Neuron (in vitro differentiated cells): ENCODE measurements at regions not wholly inside any gene's neighbourhood (a gene's known extent, or its start where the extent isn't known, plus 50 kb on each side); places are given as distances from the start of the nearest gene placed in this dataset.

Source experiments
- H2AFZ ChIP-seq: one replicate; pipeline ENCODE4 v1.6.1; 2013; ENCODE audit warnings: low read depth, mild to moderate bottlenecking, inconsistent platforms, low read length, moderate library complexity
- H3K27me3 ChIP-seq: one replicate; pipeline ENCODE4 v1.6.1; 2013; ENCODE audit warnings: low read length; ENCODE audit not compliant: insufficient read depth
- H3K36me3 ChIP-seq: one replicate; pipeline ENCODE4 v1.6.1; 2013; ENCODE audit warnings: low read length; ENCODE audit not compliant: insufficient read depth
- H3K4me1 ChIP-seq: one replicate; pipeline ENCODE4 v1.6.1; 2013; ENCODE audit warnings: low read length; ENCODE audit not compliant: insufficient read depth
- H3K4me3 ChIP-seq: 2 replicates; pipeline ENCODE4 v1.5.1; 2013; ENCODE audit warnings: mild to moderate bottlenecking, low read length, moderate library complexity
- H3K9me3 ChIP-seq: one replicate; pipeline ENCODE4 v1.6.1; 2013; ENCODE audit warnings: low read length

- H3K9me3 ChIP-seq = no peaks in the 10 kb centered on the region
- H3K4me1 ChIP-seq = no peaks in the 10 kb centered on the region
- H3K27me3 ChIP-seq = no peaks in the 10 kb centered on the region
- no peak overlapping the region for H2AFZ ChIP-seq
- no peak overlapping the region for H3K4me3 ChIP-seq
- H3K36me3 ChIP-seq = no peaks in the 10 kb centered on the region
Measured at GRCh38 chr11:95684170-95684569, 105.4 kb downstream of the FAM76B start.

DNA sequence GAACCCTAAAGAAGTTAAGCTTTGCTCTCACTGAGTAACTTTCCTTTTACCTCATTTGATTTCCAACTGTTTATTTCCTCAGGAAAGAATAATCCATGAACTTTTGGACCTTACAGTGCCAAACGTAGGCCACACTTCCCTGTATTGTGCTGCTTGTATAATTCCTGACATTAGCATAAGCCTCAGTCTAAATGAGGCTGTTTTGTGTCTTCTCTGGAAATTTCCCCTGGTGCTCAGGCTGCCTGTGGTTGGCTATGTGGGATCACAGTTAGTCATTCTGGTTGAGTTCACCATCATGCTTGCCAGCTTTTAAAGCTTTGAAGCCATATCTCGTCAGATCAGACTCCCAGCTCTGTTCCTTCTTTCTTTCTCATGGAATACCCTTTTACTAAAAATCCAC lies 107.0 kb downstream of the FAM76B start:
- Histone ChIP-seq H2AFZ (no peak overlapping the region), H3K27me3 (no peaks in the 10 kb centered on the region), H3K9me3 (no peaks in the 10 kb centered on the region)

DNA sequence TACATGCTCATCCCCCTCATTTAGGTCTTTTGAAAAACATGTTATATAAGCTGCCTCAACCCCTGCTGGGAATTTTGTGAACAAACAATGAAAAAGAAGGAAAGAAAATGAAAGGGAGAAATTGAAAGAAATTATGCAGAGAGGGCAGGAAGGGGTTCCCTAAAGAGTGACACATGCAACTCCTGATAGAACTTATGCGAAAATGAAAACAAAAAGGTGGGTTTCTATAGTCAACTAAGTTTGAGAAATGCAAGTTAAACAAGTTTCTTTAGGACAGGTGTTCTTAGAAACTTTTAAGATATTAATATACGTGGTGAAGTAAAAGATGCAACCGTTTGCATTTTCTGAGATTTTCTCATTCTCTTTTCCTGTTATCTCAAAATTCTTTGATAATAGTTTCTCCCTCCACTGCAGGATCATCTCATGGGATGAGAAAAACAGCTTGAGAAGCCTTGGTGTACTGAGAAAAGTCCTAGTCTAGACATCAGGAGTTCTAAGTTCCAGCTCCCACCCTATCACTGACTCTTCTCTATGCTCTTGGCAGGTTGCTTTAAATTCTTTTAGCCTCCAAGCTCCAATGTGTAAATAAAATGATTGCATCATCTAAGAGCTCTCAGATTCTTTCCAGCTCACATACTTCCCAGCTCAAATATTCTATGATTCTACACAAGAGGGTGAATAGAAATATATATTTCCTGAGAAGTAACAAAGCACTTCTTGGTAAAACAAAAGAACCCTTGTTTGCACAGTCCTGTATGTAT lies 109.2 kb downstream of the FAM76B start:
- Histone ChIP-seq H3K9me3 (no peaks in the 10 kb centered on the region), H2AFZ (no peak overlapping the region), H3K4me1 (no peaks in the 10 kb centered on the region), H3K4me3 (no peak overlapping the region), H3K27me3 (no peaks in the 10 kb centered on the region), H3K36me3 (no peaks in the 10 kb centered on the region)

More for the DNA sequence above, 107.0 kb downstream of the FAM76B start:
- Histone ChIP-seq H3K4me1 (no peaks in the 10 kb centered on the region), H3K36me3 (no peaks in the 10 kb centered on the region), H3K4me3 (no peak overlapping the region)

DNA sequence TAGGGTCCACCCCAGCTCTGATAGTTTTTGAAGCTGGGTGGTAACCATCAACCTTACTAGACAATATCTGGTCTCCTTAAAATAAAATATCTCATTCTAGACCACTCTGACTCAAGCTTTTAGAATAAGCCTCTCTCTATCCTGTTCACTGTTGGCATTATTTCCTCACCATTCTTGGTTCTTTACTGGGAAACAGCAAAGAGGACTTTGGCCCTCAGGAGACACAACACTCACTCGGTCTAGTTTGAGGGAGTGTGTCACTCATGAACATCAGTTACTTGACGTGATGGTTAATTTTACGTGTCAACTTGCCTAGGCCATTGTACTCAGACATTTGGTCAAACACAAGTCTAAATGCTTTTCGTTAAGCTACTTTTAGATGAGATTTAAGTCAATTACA lies 110.6 kb downstream of the FAM76B start:
- Histone ChIP-seq H3K36me3 (no peaks in the 10 kb centered on the region), H2AFZ (no peak overlapping the region), H3K27me3 (no peaks in the 10 kb centered on the region), H3K4me1 (no peaks in the 10 kb centered on the region), H3K4me3 (no peak overlapping the region), H3K9me3 (no peaks in the 10 kb centered on the region)

GRCh38 chr11:95676308-95676707 lies 113.3 kb downstream of the FAM76B start:
- Histone ChIP-seq H3K4me3 (no peak overlapping the region), H3K36me3 (no peaks in the 10 kb centered on the region), H3K4me1 (no peaks in the 10 kb centered on the region), H2AFZ (no peak overlapping the region), H3K9me3 (no peaks in the 10 kb centered on the region), H3K27me3 (no peaks in the 10 kb centered on the region)

DNA sequence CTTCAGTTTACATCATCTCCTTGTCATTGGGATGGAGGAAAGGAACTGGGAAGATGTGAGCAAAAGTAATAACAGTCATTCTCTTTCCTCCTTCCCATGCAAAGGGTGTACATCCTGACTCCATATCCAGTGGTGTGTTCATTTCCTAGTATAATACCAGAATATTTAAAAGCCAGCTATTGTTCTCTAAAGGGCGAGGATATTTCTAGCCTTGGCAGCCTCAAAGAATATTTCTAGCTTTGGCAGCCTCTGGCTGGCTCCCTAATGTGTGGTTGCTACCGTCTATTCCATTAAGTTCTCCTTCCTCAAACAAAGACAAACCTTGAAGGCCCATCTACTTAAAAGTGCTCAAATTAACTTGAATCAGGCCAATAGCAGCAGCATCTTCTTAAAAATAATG lies 114.0 kb downstream of the FAM76B start:
- Histone ChIP-seq H3K27me3 (no peaks in the 10 kb centered on the region), H3K4me1 (no peaks in the 10 kb centered on the region), H3K4me3 (no peak overlapping the region), H2AFZ (no peak overlapping the region), H3K9me3 (no peaks in the 10 kb centered on the region), H3K36me3 (no peaks in the 10 kb centered on the region)

DNA sequence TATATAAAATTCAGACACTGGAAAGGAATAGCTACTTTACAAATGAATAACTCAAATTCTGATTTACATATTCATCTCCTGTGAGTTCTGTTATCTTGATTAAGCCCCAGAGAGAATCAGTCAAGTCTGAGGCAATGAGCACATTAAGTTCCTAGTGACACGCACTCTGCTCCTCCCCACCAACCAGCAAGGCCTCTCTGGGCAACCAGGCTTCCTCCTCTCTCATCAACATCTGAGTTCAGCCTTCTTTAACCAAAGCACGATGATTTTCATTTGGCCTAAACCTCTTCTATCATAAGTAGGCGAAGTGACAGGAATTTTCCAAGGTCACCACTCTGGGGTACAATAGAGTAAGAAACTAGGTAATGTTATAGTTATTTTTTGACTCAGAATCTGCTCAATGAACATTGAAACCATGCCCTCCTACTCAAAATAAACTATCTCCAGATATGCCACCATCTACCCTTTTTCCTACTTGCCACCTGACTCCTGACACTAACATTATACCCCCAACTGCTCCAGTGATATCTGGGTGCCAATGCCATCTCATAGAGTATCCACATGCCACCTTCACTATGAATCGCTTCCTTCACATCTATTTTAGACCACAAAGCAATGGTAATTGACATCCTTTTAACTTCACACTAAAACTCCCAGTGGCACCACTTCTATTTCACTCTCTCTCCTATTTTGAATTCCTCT lies 114.8 kb downstream of the FAM76B start:
- Histone ChIP-seq H3K9me3 (no peaks in the 10 kb centered on the region), H3K4me1 (no peaks in the 10 kb centered on the region), H3K36me3 (no peaks in the 10 kb centered on the region), H3K4me3 (no peak overlapping the region), H3K27me3 (no peaks in the 10 kb centered on the region), H2AFZ (no peak overlapping the region)

DNA sequence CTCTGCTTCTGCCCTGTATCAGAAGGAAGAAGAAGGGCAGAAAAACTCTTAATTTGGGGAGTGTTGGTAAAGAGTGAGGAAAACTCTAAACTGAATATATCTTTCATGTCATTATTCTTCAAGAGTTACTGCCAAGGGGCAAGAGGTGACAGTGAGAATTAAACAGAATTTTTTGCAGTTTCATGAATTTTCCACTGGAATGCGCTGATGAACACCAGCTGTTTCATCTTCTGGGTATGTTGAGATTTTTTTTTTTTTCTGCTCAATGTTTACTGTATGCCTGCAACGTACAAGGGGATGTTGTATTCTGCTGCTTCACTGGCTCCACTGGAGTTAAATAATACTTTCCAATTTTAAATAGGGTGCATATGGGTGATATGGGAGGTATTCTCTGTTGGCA lies 117.8 kb downstream of the FAM76B start:
- H3K9me3 ChIP-seq = no peaks in the 10 kb centered on the region
- H3K4me3 ChIP-seq = no peak overlapping the region

GRCh38 chr11:95668131-95668530 lies 121.5 kb downstream of the FAM76B start:
- H2AFZ ChIP-seq = peak overlapping the region; percentile 39
- no peaks in the 10 kb centered on the region for H3K9me3 ChIP-seq
- peaks cover 8% of the 10 kb centered on the region for H3K4me1 ChIP-seq
- no peaks in the 10 kb centered on the region for H3K27me3 ChIP-seq
- no peaks in the 10 kb centered on the region for H3K36me3 ChIP-seq
- H3K4me3 ChIP-seq = no peak overlapping the region

More for the DNA sequence above, 117.8 kb downstream of the FAM76B start:
- H3K27me3 ChIP-seq = no peaks in the 10 kb centered on the region
- H3K36me3 ChIP-seq = no peaks in the 10 kb centered on the region
- no peak overlapping the region for H2AFZ ChIP-seq
- H3K4me1 ChIP-seq = peaks cover 8% of the 10 kb centered on the region

GRCh38 chr11:95661162-95661561 lies 128.4 kb downstream of the FAM76B start:
- peaks cover 4% of the 10 kb centered on the region for H3K4me1 ChIP-seq
- no peak overlapping the region for H2AFZ ChIP-seq
- no peaks in the 10 kb centered on the region for H3K36me3 ChIP-seq
- H3K27me3 ChIP-seq = no peaks in the 10 kb centered on the region
- no peak overlapping the region for H3K4me3 ChIP-seq
- no peaks in the 10 kb centered on the region for H3K9me3 ChIP-seq

- Histone ChIP-seq H2AFZ (no peak overlapping the region), H3K4me1 (peaks cover 4% of the 10 kb centered on the region), H3K4me3 (no peak overlapping the region), H3K36me3 (no peaks in the 10 kb centered on the region), H3K27me3 (no peaks in the 10 kb centered on the region), H3K9me3 (no peaks in the 10 kb centered on the region)
Measured at GRCh38 chr11:95660038-95660437, 129.5 kb downstream of the FAM76B start.

DNA sequence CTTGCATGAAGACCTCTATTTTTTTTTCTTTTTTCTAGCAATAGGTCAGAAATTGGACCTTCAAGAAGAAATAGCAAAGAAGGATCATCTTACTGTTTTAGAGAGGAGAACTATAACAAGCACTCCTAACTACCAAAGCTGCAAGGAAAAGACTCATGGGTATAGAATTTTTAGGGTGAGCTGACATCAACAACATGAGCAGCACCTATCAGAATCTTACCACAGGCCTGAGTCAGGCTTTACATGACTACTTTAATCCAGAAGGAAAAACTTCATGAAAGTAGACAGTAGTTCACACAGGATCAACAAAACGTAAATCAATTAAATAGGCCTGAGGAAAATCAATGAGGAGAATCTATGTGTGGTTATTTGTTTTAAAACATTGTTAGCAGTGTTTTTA lies 130.5 kb downstream of the FAM76B start:
- Histone ChIP-seq H3K4me1 (peaks cover 4% of the 10 kb centered on the region), H2AFZ (peak overlapping the region; percentile 5), H3K36me3 (no peaks in the 10 kb centered on the region), H3K9me3 (no peaks in the 10 kb centered on the region), H3K4me3 (no peak overlapping the region), H3K27me3 (no peaks in the 10 kb centered on the region)

DNA sequence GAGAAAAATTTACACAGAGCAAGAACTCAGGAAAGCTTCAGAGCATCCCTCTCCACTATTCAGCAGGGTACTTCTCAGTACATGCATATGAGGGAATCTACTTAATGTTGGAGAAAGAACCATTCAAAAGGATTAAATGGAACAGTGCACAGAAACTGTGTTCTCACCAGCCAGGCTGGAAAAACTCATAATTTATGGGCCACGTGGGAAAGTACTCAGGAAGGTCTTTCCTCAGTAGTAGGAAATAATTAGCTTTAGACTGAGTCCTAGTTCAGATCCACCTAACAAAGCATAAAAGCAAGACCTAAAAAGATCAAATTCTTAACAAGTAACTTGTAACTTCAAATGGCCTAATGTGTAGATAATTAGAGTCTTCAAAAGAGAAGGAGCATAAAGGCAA lies 134.0 kb downstream of the FAM76B start:
- Histone ChIP-seq H2AFZ (no peak overlapping the region), H3K4me1 (peaks cover 4% of the 10 kb centered on the region), H3K27me3 (no peaks in the 10 kb centered on the region), H3K9me3 (no peaks in the 10 kb centered on the region), H3K36me3 (no peaks in the 10 kb centered on the region), H3K4me3 (no peak overlapping the region)
